NCI-H2227 (cell line): ENCODE measurements at regions not wholly inside any gene's neighbourhood (a gene's known extent, or its start where the extent isn't known, plus 50 kb on each side); places are given as distances from the start of the nearest gene placed in this dataset.

ENCODE experiments used
- DNase-seq: peaks from one replicate; lab custom pipeline; 2025; ENCODE audit not compliant: unreplicated experiment; lab: John Stamatoyannopoulos, UW

- no peak for DNase-seq
These were observed 184.4 kb downstream of the SPCS3 start for GRCh38 chr4:176504118-176504517.

GRCh38 chr4:176507845-176508533, 188.2 kb downstream of the SPCS3 start:
- no peak for DNase-seq

GRCh38 chr4:176508780-176509331, 189.1 kb downstream of the SPCS3 start:
- no peak for DNase-seq

- DNase-seq, result no peak
These were observed 205.8 kb downstream of the SPCS3 start for GRCh38 chr4:176525576-176525975.

GRCh38 chr4:176526704-176527103, 206.9 kb downstream of the SPCS3 start:
- DNase-seq, result no peak

- DNase-seq, result no peak
These were observed 209.8 kb downstream of the SPCS3 start for GRCh38 chr4:176529574-176529973.

- DNase-seq, result no peak
These were observed 213.4 kb downstream of the SPCS3 start for GRCh38 chr4:176533159-176533558.

- DNase-seq, result no peak
These were observed 214.8 kb downstream of the SPCS3 start for GRCh38 chr4:176534566-176534965.

- no peak for DNase-seq
These were observed 218.6 kb downstream of the SPCS3 start for GRCh38 chr4:176538217-176538925.

GRCh38 chr4:176539091-176539784, 219.5 kb downstream of the SPCS3 start:
- DNase-seq, result no peak

- DNase-seq, result no peak
These were observed 220.0 kb downstream of the SPCS3 start for GRCh38 chr4:176539785-176540175.

GRCh38 chr4:176540814-176541213, 221.0 kb downstream of the SPCS3 start:
- no peak for DNase-seq

GRCh38 chr4:176545872-176546271, 226.1 kb downstream of the SPCS3 start:
- no peak for DNase-seq

- DNase-seq, result no peak
These were observed 227.2 kb downstream of the SPCS3 start for GRCh38 chr4:176546975-176547374.

- no peak for DNase-seq
These were observed 228.8 kb downstream of the SPCS3 start for GRCh38 chr4:176548571-176548970.

- no peak for DNase-seq
These were observed 229.5 kb downstream of the SPCS3 start for GRCh38 chr4:176549161-176549865.

GRCh38 chr4:176558661-176559060, 234.1 kb downstream of the VEGFC start:
- DNase-seq, result no peak

- DNase-seq, result no peak
These were observed 231.4 kb downstream of the VEGFC start for GRCh38 chr4:176561368-176561767.

- DNase-seq, result no peak
These were observed 229.1 kb downstream of the VEGFC start for GRCh38 chr4:176563591-176563990.

- DNase-seq, result no peak
These were observed 227.7 kb downstream of the VEGFC start for GRCh38 chr4:176565049-176565448.

GRCh38 chr4:176566769-176567168, 226.0 kb downstream of the VEGFC start:
- DNase-seq, result no peak
